NCI-H2171 (cell line): ENCODE measurements at regions not wholly inside any gene's neighbourhood (a gene's known extent, or its start where the extent isn't known, plus 50 kb on each side); places are given as distances from the start of the nearest gene placed in this dataset.

Experiments used
- DNase-seq: peaks from one replicate; lab custom pipeline; 2025; lab: John Stamatoyannopoulos, UW

DNA sequence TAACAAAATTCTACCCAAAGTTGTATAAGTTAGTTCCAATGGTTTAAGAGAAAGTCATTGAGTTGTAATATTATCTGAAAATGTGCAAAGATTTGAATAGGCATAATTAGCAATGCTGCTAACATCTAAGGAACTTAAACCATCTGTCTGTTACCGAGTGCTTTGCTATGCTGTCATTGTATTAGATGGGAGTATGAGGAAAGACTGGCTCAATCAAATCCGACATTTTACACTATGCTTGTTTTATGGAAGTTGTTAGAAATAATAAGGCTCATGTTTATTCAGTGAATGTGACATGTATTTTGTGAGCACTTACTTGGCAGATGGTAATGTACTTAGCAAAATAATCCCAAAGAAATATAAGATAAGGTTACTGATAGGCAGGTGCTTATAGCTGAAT lies 1715.1 kb downstream of the PCDH7 start:
- no peak for DNase-seq

DNA sequence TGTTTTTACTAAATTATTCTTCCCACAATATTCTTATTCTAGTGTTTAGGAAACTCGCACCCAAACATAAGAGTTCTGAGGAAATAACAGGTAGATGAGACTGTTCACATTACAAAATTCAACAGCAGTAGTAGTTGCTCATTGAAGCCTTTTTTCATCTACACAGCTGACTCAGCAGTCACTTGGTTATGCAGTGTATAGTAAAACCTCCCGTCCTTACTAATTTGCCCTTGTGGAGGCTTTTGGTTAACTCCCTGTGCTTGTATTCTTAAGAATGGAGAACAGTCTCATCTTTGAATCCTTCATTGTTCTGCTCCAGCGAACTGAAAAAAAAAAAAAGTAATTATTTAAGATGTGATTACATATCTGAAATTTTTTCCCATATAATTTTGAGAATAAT lies 1716.6 kb downstream of the PCDH7 start:
- no peak for DNase-seq

DNA sequence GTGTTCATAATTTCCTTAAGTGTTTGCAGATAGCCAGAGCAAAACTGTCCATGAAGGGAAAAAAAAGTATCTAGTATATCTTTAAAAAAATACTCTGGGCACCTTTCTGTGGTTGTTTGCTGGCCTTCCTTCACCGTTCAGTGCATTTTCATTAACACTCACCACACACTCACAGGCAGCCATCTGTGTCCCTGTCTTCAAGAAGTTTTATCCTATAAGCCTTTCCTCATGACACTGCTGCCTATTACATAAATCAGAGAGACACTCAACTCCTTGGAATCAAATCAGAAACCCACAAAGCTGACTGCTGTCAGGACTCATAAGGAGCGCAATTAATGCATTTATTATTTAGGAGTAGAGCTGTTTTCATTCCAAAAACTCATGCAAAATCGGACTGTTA lies 1720.2 kb downstream of the PCDH7 start:
- no peak for DNase-seq

DNA sequence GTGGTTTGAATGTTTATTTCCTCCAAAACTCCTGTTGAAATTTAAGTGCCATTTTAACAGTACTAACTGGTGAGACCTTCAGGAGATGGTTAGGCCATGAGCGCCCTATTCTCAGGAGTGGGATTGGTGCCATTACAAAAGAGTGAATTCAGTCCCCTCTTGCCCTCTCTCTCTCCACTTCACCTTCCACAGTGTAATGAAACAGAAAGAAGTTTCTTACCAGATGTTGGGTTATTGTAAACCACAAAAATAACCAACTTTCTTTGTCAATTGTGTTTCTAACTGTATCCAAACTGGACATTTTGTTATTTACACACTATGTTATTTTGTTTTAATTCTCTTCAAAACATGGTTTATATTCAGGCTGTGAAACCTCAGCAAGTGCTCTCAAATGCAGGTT lies 1734.3 kb downstream of the PCDH7 start:
- DNase-seq, result no peak

DNA sequence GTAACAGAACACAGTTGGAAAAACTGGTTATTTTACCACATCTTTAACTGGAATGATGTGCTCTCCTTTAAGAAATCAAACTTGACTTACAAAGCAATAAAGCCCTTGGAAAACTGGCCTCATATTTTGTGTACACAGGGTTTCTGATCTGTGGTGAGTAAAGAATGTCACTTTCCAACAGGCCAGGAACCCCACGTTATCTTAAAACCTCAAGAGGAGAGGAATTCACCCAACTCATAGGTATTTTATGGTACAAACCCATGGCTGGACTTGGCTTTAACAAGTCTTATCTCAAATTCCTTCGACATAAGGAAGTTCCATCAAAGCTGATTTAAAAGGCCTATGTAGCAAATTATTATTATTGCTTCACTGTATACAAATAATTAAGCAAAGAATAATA lies 1735.1 kb downstream of the PCDH7 start:
- DNase-seq, result no peak

DNA sequence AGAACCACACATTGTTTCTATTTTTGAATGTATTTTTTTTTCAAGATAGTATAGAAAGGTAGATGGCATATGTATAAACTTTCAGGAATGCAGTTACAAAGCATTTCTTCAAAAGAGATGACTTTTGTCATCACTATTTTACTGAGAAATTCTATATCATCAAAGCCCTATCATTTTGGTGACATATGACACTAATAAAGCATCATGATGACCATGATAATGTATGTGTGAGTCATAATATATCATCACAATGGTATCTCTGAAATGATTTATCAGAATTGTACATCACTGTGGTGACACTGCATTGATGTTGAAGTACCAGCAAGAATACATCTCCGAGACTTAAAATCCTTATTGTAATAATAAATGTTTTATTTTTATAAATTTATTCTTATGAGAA lies 1740.8 kb downstream of the PCDH7 start:
- no peak for DNase-seq

DNA sequence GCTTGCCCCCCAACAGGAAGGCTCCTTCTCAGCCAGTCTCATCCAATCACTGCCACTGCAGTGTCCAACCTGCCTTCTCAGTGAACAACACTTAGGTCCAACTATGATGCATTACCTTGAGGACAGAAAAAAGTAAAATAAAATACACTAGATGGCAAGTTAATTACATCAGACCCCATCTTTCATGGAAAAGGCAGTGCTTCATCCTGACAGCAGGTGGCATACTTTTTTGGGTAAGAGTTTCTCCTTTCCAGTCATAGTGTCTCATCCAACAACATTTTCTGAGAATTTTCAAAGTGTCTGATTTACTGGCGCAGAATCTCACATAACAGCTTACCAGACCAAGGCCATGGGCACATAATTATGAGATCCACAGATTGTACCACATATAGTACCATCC lies 1742.8 kb downstream of the PCDH7 start:
- DNase-seq, result no peak

DNA sequence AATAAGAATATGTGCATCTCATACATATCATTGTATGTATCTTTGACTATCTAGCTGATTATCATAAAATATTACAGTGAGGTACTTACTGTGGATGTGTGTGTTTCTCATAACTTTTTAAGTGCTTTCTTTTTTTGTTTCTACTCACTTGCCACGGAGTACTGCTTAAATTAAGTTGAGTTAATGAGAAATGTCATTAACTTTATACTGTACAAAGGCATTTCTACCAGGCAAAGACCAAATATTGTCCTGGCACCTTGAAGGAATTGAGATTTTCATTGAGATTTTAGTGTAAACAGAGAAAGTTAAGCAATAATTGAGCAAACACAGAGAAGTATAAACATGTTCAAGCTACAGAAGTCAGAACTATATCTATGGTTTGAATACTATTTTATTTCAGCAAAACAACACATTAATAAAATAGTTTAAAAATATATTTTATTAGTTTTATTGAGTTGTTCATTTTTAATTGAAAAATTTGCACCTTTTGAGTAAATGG lies 1750.0 kb downstream of the PCDH7 start:
- DNase-seq, result no peak

DNA sequence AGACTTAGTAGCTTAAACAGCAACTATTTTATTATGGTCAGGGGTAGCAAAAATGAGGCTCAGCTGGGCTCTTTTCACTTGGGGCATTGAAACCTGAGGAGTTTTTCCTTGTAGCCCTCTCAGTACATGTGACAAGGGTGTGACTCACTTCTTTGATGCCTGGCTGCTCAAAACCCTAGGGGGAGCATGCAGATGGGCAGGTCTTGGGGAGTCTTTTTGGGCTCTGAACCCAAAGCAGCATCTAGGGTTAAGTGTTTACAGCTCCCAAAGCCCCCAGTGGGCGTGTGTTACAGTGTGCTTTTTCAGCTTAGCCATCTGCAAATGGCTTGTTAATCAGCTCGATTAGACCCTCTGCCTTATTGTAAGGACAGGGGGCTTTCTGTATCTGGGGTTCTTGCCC lies 1752.7 kb downstream of the PCDH7 start:
- DNase-seq, result no peak

DNA sequence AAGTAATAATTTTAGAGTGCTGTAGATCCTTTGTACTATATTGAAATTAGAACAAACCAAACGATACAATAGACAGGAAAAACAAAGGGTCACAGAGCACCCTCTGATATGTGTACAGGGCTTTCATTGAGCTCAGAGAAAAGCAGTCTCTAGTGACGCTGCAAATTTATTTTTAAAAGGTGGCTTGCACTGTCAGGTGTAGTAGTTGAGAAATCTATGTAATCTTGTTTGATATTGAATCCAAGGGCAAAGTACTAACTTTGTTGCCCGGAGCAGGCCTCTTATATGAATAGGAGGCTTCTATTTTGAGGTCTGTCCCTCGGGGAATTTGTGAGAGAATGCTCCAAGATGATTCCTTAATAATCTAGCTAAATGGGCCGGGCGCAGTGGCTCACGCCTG lies 1755.5 kb downstream of the PCDH7 start:
- DNase-seq, result no peak

DNA sequence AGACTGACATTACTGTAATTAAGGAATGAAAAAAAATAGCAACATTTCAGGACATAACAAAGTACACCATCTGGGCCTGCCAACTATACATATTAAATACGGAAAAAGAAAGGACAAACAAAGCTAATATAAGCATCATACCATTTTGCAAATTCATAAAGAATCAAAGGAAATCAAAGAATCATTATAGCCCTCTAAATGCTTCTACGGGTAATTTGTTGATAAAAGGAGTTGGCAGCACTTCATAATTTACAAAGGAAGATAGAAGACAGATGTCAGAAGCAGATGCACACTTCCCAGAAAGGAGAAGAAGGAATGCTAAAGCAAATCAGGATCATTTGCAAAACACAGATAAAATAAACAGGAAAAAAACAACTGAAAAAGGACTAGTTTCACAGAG lies 1757.3 kb downstream of the PCDH7 start:
- DNase-seq, result no peak

DNA sequence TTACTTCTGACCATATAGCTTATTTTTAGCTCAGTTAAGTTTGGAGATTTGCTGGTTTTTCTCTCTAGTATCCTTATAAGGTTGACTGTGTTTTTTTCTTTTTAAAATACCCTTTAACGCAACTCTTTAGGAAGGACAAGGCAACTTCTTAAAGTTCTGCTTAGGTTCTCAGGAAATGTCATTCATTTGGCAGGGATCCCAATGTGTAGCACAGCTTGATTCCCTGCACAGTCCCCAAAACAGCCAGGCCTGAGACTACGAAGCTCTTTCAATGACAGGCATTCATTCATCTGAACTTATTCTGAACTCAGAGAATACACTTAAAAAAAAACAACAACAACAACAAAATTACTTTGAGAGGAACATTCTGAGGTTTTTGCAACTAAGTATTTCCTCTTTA lies 1765.8 kb downstream of the PCDH7 start:
- DNase-seq, result no peak

DNA sequence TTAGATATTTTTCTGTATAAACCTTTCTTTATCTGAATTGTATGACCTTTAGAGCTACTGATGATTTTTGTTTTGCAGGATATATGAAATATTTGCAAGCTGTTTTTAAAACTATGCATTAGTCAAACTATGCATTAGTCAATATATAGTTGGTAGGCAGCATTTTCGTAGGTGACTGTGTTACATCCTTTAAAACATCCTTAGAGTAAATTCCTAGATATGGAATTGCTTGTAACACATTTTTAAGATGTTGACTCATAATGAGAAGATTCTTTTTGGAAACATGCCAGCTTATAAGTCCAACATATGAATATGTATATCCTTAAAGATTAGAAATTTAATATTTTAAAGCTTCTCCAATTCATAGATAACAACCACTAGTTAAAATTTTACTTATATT lies 1768.5 kb downstream of the PCDH7 start:
- no peak for DNase-seq

DNA sequence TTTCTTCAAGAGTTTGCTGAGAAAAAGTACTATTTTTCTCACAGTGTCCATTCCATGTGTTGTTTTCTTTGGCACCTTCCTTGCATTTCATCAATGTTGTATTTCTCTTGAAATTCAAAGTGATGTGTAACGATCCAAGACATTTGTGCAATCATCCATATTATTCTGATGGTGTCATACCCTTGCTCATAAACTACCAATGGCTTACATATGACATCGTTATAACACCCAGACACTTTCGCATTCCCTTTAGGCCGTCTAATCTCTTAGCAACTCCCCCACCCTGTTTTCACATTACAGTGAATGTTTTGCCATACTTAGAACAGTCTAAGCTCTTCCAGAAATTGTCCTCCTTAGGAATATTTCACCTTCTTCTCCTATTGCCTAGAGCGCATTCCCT lies 1779.0 kb downstream of the PCDH7 start:
- no peak for DNase-seq

DNA sequence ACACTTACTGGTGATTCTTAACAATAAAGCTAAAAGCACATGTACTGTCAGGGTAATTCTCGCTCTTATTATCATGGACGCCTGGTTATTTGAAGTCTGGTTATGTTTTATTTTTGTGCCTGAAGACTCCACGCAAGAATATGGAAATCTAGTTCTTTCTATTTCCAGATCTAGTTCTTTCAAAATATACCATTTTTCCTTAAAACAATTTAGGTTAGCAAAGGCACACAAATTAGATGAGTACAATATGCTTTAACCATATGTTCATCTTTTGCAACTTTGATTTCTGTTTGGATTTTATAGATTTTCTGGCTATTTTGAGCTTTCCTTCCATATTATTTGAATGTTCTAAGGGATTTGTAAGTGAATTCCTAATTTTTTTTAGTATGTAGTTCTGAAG lies 1783.1 kb downstream of the PCDH7 start:
- no peak for DNase-seq

DNA sequence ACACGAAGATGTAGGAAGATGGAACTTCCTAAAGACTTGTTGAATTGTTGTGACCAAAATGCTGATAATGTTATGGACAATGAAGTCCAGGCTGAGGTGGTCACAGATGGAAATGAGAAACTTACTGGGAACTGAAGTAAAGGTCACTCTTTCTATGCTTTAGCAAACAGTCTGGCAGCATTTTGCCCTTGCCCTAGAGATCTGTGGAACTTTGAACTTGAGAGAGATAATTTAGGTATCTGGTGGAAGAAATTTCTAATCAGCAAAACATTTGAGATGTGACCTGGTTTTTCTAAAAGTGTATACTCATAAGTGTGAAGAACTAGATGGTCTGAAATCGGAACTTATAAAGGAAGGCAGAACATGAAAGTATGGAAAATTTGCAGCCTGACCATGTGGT lies 1785.9 kb downstream of the PCDH7 start:
- no peak for DNase-seq

DNA sequence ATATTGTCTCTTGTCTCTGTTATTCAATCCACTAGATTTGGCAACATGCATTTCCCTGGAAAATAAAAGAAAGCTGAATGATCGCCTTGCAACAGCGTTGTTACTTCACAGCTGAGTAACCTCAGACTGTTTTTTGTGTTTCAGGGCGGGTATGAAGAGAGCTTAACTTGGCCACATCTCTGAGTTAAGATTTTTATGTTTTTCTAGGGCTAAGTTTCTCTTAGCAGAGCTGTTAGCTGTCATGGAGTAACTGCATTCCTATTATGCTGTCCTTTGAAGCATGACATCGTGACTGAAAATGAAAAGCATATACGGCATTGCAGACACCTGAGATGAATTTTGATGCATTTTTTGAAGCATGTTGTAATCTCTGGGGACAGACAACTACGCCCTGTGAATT lies 1798.9 kb downstream of the PCDH7 start:
- no peak for DNase-seq

DNA sequence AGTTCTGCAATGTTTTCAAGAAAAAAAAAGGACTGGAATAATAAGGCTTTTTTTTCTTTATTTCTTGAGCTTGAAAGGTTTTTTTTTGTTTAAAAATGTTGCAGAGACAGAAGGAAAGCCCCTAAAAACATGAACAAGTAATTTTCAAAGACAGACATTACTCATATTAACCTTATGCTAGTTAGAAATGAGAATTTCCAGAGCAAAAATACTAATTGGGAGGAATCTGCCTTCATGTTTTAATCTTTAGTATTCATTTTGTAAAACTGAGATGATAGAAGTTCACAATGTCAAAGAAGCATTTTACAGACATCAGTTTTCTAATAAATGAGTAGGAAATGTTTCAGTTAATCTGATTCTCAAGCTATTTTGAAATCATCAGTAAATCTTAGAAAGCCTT lies 1805.3 kb downstream of the PCDH7 start:
- DNase-seq, result no peak

DNA sequence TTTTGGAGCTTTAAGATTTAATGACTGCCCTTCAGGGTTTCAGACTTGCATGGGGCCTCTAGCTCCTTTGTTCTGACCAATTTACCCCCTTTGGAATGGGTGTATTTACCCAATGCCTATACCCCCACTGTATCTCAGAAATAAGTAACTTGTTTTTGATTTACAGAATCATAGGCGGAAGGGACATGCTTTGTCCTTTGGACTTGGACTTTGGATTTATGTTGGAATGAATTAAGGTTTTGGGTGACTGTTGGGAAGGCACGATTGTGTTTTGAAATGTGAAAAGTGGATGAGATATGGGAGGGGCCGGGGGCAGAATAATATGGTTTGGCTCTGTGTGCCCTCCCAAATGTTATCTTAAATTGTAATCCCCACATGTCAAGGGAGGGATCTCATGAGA lies 1824.7 kb downstream of the PCDH7 start:
- DNase-seq, result no peak

DNA sequence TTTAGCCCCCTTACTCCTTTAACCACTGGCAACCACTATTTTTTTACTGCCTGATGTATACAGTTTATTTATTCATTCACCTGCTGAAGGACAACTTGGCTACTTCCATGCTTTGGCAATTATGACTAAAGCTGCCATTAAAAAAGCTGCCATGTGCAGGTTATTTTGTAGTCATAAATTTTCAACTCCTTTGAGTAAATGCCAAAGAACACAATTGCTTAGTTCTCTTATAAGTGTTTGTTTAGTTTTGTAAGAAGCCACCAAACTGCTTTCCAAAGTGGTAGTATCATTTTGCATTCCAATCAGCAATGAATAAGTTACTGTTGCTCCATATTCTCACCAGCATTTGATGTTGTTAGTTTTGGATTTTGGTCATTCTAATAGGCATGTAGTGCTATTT lies 1831.8 kb downstream of the PCDH7 start:
- DNase-seq, result no peak

DNA sequence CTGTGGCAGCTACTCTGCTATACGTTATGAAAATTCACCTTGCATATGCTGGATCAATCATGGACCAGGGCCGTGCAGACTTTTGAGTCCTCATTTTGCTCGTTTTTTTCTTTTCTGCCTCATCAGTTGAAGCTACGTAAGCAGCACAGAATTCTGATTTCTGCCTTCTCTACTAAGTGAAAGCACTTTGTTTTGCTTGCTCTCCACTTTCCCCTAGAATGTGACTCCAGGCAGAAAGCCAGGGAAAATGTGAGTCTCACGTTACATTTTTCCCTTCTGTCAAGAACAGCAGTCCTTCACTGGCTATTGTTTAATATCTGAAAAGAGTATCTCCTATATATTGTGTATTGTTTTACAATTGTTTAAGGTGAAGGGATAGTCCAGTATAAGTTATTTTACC lies 1840.1 kb downstream of the PCDH7 start:
- DNase-seq, result no peak

DNA sequence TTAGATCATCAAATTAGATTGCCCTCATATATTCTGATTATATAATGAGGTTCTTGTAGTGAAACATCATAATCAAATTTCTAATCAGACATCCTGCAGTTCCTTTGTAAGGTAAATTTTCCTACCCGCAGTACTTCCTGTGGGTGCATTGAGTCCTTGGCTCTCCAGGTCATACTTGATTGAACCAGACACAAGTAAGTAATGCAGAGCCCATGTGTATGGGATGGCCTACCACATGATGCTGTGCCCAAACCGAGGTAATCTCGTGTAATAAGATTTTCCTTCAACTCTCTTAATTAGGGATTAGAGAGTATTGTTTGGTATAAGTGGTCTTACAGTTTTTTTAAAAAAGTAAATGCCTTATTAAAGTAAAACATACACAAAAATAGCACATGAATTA lies 1841.8 kb downstream of the PCDH7 start:
- DNase-seq, result no peak

DNA sequence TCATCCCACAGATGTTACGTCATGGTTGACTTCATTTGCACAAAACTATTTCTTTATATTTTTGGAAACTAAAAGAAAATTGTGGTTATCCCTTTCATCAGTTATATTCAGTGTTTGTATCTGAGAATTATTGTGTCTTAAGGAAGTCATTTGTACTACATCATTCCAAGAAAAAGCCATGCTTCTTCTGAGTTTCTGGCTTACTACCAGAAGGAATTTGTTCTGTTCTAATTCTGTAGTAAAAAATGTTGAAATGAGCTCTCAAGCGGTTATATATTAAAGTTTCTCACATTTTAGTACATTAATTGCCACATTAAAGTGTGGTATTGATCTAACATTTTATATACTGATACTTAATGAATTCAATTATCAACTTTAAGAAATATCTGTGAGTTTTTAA lies 1844.5 kb downstream of the PCDH7 start:
- DNase-seq, result no peak

DNA sequence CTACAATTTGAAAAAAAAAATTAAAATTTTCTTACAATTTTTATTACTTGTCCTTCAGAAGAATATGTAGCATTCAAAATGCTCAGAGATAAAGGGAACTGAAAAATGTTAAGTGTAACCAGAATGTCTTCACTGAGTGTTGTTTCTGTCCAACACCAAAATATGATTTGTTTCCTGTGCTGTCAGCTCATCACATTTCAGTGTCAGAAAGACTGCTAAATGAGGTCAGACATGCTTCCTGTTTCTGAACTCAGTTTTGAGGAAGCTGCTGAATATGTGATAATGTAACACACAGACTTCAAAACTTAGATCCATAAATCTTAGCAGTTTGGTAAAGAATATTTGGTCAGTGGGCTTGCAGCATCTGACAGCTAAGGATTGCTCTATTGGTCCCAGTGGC lies 1849.7 kb downstream of the PCDH7 start:
- DNase-seq, result no peak

DNA sequence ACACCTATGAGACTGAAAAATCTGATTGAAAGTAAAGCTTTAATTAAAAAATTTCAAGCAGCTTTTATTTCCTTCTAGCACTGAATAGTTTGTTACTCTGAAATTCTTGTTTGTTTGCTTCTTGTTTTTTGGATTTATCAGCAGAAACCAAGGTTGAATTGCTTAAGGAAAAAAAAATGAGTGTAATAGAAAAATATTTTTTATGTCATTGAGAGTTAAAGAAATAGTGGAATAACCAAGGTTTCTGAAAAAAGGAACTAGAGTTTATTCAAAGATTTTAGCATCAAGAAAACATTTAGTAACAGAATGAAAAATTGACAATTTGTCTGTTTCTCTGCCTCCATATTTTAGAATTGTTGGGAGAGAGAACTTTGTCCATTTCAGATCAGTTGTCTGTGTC lies 1852.2 kb downstream of the PCDH7 start:
- DNase-seq, result no peak
